ENCODE measurements at regions not wholly inside any gene's neighbourhood (a gene's known extent, or its start where the extent isn't known, plus 50 kb on each side); places are given as distances from the start of the nearest gene placed in this dataset.

DNA sequence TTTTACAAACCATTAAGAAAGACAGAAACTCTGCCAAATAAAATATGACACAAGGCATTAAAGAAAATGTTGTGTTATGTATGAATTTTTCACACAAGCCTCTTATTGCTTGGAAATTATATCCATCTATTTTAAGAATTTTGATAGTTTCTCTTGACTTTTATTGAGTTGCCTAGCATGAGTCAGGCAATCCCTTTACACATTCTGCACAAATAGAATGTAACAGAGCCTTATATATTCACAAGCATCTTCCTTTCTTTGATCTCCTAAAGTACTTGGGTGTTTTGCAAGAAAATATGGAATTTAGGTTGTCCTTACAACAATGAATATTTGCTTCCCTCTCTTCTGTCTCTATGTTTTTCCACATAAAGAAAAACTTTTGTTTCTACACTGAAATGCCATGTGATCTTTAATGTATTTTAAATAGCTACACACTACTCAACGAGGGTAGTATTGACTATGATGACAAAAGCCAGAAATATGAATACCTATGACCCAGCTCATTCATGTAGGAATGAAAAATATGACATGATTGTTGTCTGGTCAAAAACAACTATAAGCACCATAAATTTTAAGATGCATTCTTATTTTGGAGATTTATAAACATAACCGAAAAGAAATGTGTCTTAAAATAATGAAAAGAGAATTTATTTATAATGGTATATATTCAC is 398.8 kb downstream of the GUCY1A2 start:
- no peak for DNase-seq

- no peak for DNase-seq
These were observed 396.8 kb downstream of the GUCY1A2 start for GRCh38 chr11:106621484-106621883.
